Liver (tissue), 8 donors: ENCODE measurements at regions not wholly inside any gene's neighbourhood (a gene's known extent, or its start where the extent isn't known, plus 50 kb on each side); places are given as distances from the start of the nearest gene placed in this dataset.

Experiments used
- DNase-seq: peaks from one replicate; pipeline ENCODE4 v3.0.0-alpha.2; 2017; ENCODE audit warnings: low spot score
- H3K27ac ChIP-seq, 2 donors: one replicate each; pipeline ENCODE4 v1.7.0; 2013; ENCODE audit warnings: inconsistent platforms in 2 of 2, low read length in 2 of 2, control low read depth in 1 of 2, low read depth in 1 of 2, mild to moderate bottlenecking in 1 of 2
- H3K27me3 ChIP-seq, 4 donors: one replicate each; pipeline versions ENCODE4 v1.6.1 to v1.7.0; 2013; ENCODE audit warnings: low read length in 3 of 4, inconsistent platforms in 1 of 4, mild to moderate bottlenecking in 1 of 4, moderate library complexity in 1 of 4; ENCODE audit not compliant: control insufficient read depth in 4 of 4, insufficient read depth in 4 of 4
- H3K36me3 ChIP-seq, 4 donors: one replicate each; pipeline versions ENCODE4 v1.6.1 to v1.7.0; 2013; ENCODE audit warnings: low read length in 3 of 4, mild to moderate bottlenecking in 3 of 4, low read depth in 1 of 4, moderate library complexity in 1 of 4; ENCODE audit not compliant: control insufficient read depth in 4 of 4, insufficient read depth in 3 of 4
- H3K4me1 ChIP-seq, 4 donors: one replicate each; pipeline versions ENCODE4 v1.6.1 to v1.7.0; 2013; ENCODE audit warnings: low read length in 3 of 4, mild to moderate bottlenecking in 3 of 4, moderate library complexity in 1 of 4; ENCODE audit not compliant: control insufficient read depth in 4 of 4, insufficient read depth in 4 of 4
- H3K4me3 ChIP-seq, 3 donors: one replicate each; pipeline versions ENCODE4 v1.6.1 to v1.7.0; 2013; ENCODE audit warnings: low read length in 3 of 3, control low read depth in 1 of 3, low read depth in 1 of 3, mild to moderate bottlenecking in 1 of 3
- H3K9ac ChIP-seq, 2 donors: one replicate each; pipeline ENCODE4 v1.7.0; 2013; ENCODE audit warnings: low read length in 2 of 2, mild to moderate bottlenecking in 2 of 2, moderate library complexity in 2 of 2, control low read depth in 1 of 2, low read depth in 1 of 2
- H3K9me3 ChIP-seq, 4 donors: one replicate each; pipeline versions ENCODE4 v1.6.1 to v1.7.0; 2013; ENCODE audit warnings: low read length in 3 of 4; ENCODE audit not compliant: control insufficient read depth in 4 of 4
- EGR1 ChIP-seq, 2 donors: IDR thresholded peaks; 2 replicates each; pipeline ENCODE4 v1.6.1; 2016 to 2018; ENCODE audit warnings: antibody characterized with exemption in 2 of 2, low read depth in 2 of 2
- FOXA1 ChIP-seq: IDR thresholded peaks from 2 replicates; pipeline ENCODE4 v1.6.1; 2016; ENCODE audit warnings: antibody characterized with exemption
- FOXA2 ChIP-seq: IDR thresholded peaks from 2 replicates; pipeline ENCODE4 v1.6.1; 2016; ENCODE audit warnings: antibody characterized with exemption
- GABPA ChIP-seq, 2 donors: IDR thresholded peaks in 1 of 2; conservative IDR thresholded peaks in 1 of 2; 2 replicates each; pipeline ENCODE4 v1.6.1; 2016; ENCODE audit warnings: antibody characterized with exemption in 2 of 2, mild to moderate bottlenecking in 1 of 2, moderate library complexity in 1 of 2
- HNF4A ChIP-seq, 2 donors: conservative IDR thresholded peaks; 2 replicates each; pipeline ENCODE4 v1.6.1; 2016; ENCODE audit warnings: antibody characterized with exemption in 2 of 2, mild to moderate bottlenecking in 2 of 2
- HNF4G ChIP-seq: IDR thresholded peaks from 2 replicates; pipeline ENCODE4 v1.6.1; 2016; ENCODE audit warnings: antibody characterized with exemption
- JUND ChIP-seq, 2 donors: IDR thresholded peaks; 2 replicates each; pipeline ENCODE4 v1.6.1; 2016; ENCODE audit warnings: antibody characterized with exemption in 2 of 2
- MAX ChIP-seq: IDR thresholded peaks from 2 replicates; pipeline ENCODE4 v1.6.1; 2016; ENCODE audit warnings: antibody characterized with exemption
- NR2F2 ChIP-seq: IDR thresholded peaks from 2 replicates; pipeline ENCODE4 v1.6.1; 2016; ENCODE audit warnings: antibody characterized with exemption
- RAD21 ChIP-seq, 2 donors: IDR thresholded peaks; 2 replicates each; pipeline ENCODE4 v1.6.1; 2016; ENCODE audit warnings: antibody characterized with exemption in 2 of 2, mild to moderate bottlenecking in 2 of 2
- RXRA ChIP-seq, 2 donors: IDR thresholded peaks; 2 replicates each; pipeline ENCODE4 v1.6.1; 2017 to 2018; ENCODE audit warnings: antibody characterized with exemption in 2 of 2, mild to moderate bottlenecking in 1 of 2
- SP1 ChIP-seq: IDR thresholded peaks from 2 replicates; pipeline ENCODE4 v1.6.1; 2018; ENCODE audit warnings: antibody characterized with exemption, mild to moderate bottlenecking
- TAF1 ChIP-seq: conservative IDR thresholded peaks from 2 replicates; pipeline ENCODE4 v1.6.1; 2016; ENCODE audit warnings: antibody characterized with exemption, mild to moderate bottlenecking
- YY1 ChIP-seq: IDR thresholded peaks from 2 replicates; pipeline ENCODE4 v1.6.1; 2016; ENCODE audit warnings: antibody characterized with exemption, mild to moderate bottlenecking
- ZBTB33 ChIP-seq: IDR thresholded peaks from 2 replicates; pipeline ENCODE4 v1.6.1; 2016; ENCODE audit warnings: antibody characterized with exemption
- WGBS: extraction: QIAGEN DNeasy Blood & Tissue Kit; methylation state at CpG from one replicate; pipeline ENCODE4 v1.1.7; 2013; 5-methylcytosine and 5-hydroxymethylcytosine counted together
- TF ChIP-seq, protein P1 (sequence below): fragments of 150-350 bp; IDR thresholded peaks from 2 replicates; pipeline ENCODE4 v1.5.1; 2017; ENCODE audit warnings: improper control_type of control experiment, low read depth, low read length; ENCODE audit not compliant: missing input control
- TF ChIP-seq, protein P2 (sequence below): IDR thresholded peaks from 2 replicates; pipeline ENCODE4 v1.6.1; 2016; ENCODE audit warnings: antibody characterized with exemption
- TF ChIP-seq, protein P3 (sequence below): IDR thresholded peaks from 2 replicates; pipeline ENCODE4 v1.6.1; 2016; ENCODE audit warnings: antibody characterized with exemption, mild to moderate bottlenecking
- donor health status: healthy.
- donor health status: healthy.
- donor health status: healthy.
- donor health status: healthy.
- donor health status: healthy.

- DNase-seq, result no peak
- Histone ChIP-seq H3K9me3 (no peaks in the 10 kb centered on the region), H3K4me3 (no peak overlapping the region), H3K4me1 (no peaks in the 10 kb centered on the region), H3K36me3 (no peaks in the 10 kb centered on the region), H3K27me3 (no peaks in the 10 kb centered on the region), H3K27ac (no peak overlapping the region), H3K9ac (no peak overlapping the region)
- TF ChIP-seq SP1 (no peak), EGR1 (IDR thresholded peaks at IDR 0.05; ENCODE audit: low read depth in 2 of 2) (no peak), ZBTB33 (no peak)
- TF ChIP-seq, protein P1, sequence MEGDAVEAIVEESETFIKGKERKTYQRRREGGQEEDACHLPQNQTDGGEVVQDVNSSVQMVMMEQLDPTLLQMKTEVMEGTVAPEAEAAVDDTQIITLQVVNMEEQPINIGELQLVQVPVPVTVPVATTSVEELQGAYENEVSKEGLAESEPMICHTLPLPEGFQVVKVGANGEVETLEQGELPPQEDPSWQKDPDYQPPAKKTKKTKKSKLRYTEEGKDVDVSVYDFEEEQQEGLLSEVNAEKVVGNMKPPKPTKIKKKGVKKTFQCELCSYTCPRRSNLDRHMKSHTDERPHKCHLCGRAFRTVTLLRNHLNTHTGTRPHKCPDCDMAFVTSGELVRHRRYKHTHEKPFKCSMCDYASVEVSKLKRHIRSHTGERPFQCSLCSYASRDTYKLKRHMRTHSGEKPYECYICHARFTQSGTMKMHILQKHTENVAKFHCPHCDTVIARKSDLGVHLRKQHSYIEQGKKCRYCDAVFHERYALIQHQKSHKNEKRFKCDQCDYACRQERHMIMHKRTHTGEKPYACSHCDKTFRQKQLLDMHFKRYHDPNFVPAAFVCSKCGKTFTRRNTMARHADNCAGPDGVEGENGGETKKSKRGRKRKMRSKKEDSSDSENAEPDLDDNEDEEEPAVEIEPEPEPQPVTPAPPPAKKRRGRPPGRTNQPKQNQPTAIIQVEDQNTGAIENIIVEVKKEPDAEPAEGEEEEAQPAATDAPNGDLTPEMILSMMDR, result no peak
- 82% methylated on average over 2 of the region's 2 CpGs for WGBS
Measured at GRCh38 chr21:16154951-16155635, 425.3 kb downstream of the USP25 start.

DNA sequence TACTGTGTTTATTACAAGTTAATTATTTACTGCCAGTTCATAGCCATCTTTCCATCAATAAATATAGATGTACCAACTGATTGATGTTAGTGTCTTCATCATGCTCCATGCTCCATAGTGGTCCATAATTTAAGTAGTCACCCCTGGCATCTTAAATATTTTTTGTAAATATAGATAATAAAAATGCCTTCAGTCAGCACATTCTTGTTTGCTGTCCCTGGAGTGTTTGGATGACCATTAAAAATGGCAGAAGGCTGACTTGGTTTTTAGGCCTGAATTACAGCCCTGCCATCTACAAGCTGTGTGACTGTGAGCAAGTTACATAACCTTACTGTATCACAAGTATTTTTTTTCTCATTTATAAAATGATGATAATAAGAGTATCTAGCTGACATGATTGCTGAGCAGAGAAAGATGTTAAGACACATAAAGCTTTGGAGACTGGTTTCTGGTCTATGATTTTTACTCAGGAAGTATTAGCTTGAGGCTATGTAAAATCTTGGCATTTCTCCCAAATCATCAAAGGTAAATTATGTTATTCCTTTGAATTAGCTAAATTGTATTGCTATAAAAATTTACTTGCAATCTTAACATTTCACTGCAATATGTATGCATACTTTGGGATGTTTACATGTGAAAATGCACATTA is 427.2 kb downstream of the USP25 start:
- Histone ChIP-seq H3K9me3 (no peaks in the 10 kb centered on the region), H3K4me3 (no peak overlapping the region), H3K36me3 (no peaks in the 10 kb centered on the region), H3K9ac (no peak overlapping the region), H3K27ac (no peak overlapping the region), H3K27me3 (no peaks in the 10 kb centered on the region), H3K4me1 (no peaks in the 10 kb centered on the region)
- TF ChIP-seq YY1 (no peak), NR2F2 (no peak), FOXA2 (no peak), ZBTB33 (no peak), RAD21 (IDR thresholded peaks at IDR 0.05) (no peak), FOXA1 (no peak), SP1 (no peak), EGR1 (IDR thresholded peaks at IDR 0.05; ENCODE audit: low read depth in 2 of 2) (no peak), HNF4G (no peak), HNF4A (conservative IDR thresholded peaks at IDR 0.05) (no peak), TAF1 (no peak), GABPA (IDR thresholded peaks at IDR 0.05 in 1 of 2, conservative IDR thresholded peaks at IDR 0.05 in 1 of 2) (no peak), MAX (no peak), JUND (IDR thresholded peaks at IDR 0.05) (no peak), RXRA (IDR thresholded peaks at IDR 0.05) (no peak)
- TF ChIP-seq, protein P2, sequence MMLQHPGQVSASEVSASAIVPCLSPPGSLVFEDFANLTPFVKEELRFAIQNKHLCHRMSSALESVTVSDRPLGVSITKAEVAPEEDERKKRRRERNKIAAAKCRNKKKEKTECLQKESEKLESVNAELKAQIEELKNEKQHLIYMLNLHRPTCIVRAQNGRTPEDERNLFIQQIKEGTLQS, result no peak
- TF ChIP-seq, protein P1, result no peak
- TF ChIP-seq, protein P3, sequence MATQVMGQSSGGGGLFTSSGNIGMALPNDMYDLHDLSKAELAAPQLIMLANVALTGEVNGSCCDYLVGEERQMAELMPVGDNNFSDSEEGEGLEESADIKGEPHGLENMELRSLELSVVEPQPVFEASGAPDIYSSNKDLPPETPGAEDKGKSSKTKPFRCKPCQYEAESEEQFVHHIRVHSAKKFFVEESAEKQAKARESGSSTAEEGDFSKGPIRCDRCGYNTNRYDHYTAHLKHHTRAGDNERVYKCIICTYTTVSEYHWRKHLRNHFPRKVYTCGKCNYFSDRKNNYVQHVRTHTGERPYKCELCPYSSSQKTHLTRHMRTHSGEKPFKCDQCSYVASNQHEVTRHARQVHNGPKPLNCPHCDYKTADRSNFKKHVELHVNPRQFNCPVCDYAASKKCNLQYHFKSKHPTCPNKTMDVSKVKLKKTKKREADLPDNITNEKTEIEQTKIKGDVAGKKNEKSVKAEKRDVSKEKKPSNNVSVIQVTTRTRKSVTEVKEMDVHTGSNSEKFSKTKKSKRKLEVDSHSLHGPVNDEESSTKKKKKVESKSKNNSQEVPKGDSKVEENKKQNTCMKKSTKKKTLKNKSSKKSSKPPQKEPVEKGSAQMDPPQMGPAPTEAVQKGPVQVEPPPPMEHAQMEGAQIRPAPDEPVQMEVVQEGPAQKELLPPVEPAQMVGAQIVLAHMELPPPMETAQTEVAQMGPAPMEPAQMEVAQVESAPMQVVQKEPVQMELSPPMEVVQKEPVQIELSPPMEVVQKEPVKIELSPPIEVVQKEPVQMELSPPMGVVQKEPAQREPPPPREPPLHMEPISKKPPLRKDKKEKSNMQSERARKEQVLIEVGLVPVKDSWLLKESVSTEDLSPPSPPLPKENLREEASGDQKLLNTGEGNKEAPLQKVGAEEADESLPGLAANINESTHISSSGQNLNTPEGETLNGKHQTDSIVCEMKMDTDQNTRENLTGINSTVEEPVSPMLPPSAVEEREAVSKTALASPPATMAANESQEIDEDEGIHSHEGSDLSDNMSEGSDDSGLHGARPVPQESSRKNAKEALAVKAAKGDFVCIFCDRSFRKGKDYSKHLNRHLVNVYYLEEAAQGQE, result no peak
- DNase-seq, result no peak
